ENCODE measurements at regions not wholly inside any gene's neighbourhood (a gene's known extent, or its start where the extent isn't known, plus 50 kb on each side); places are given as distances from the start of the nearest gene placed in this dataset.
"Not testable (repeated sequence)": the region's sequence is repeated elsewhere in the genome, so short reads cannot be mapped to it uniquely, and the experiment has no call there.

GRCh38 chr13:31517599-31517998, 221.7 kb upstream of the RXFP2 start:
- DNase-seq (no peak), ATAC-seq (no peak)

GRCh38 chr13:31518645-31519044, 220.7 kb upstream of the RXFP2 start:
- no peak for DNase-seq

DNA sequence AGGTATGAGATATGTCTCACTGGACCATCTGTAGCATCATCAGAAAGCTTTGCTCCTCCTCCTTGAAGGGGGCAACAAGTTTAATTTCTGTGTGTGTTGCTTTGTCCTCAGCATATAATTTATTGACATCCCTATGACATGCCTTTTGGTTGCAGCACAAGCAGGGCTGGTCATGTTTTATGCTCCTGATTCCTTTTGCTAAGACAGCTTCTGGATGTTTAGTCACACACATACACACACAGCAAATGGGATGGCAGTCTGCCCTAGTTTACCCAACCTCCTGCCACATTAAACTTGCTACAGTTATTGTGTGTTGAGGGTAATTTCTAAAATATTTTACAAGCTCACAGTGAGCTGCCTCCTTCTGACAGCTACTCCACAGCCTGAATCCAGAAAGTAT, 217.9 kb upstream of the RXFP2 start:
- no peak for ATAC-seq
- no peak for DNase-seq

More at GRCh38 chr13:31518645-31519044, 220.7 kb upstream of the RXFP2 start:
- ATAC-seq: no peak

GRCh38 chr13:31522396-31522795, 216.9 kb upstream of the RXFP2 start:
- ATAC-seq (no peak), DNase-seq (no peak)

DNA sequence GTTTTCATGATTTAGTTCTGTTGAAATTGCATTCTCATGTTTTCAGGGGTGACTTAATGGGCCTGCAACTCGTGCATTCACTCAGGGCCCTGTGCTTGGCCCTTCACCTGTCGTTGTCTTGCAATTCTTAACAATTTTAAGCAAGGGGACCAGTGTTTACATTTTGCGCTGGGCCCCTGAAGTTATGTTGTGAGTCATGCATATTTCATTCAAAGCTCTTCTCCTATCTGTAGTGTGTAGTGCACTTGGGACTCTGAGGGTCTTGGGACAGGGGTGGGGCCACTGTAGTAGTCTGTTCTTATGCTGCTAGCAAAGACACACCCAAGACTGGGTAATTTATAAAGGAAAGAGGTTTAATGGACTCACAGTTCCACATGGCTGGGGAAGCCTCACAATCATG, 211.2 kb upstream of the RXFP2 start:
- ATAC-seq (no peak), DNase-seq (no peak)

DNA sequence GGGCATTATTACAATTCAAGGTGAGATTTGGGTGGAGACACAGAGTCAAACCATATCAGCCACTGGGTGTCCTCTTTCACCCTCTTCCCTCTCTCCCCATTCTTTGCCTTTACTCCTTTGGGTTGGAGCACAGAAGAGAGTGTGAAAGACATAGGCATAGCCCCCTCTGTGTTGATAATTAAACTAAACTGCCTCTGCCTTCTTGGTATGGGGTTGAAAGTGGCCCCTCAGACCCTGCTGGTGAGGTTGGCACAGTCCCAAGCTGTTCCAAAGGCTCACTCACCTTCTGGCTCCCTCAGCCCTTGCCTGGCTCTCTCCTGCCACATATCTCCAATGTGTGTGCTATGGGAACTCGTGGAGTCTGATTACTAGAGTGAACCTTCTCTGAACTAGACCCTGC, 210.6 kb upstream of the RXFP2 start:
- ATAC-seq (no peak), DNase-seq (no peak)

DNA sequence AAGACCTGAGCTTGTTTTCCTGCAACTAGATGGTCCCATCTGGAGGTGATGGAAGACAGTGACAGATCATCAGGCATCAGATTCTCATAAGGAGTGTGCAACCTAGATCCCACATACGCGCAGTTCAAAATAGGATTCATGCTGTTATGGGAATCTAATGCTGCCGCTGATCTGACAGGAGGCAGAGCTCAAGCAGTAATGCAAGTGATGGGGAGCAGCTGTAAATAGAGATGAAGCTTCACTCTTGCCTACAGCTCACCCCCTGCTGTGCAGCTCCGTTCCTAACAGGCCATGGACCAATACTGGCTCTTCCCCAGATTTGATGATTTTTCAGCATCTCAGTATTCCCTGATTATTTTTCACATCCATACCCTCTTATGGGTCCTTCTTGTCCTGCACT, 208.4 kb upstream of the RXFP2 start:
- DNase-seq: no peak
- no peak for ATAC-seq

GRCh38 chr13:31537052-31537451, 202.3 kb upstream of the RXFP2 start:
- DNase-seq (no peak), ATAC-seq (no peak)

- no peak for DNase-seq
- no peak for ATAC-seq
Measured at GRCh38 chr13:31538067-31539042, 201.0 kb upstream of the RXFP2 start.

- ATAC-seq: no peak
- DNase-seq: no peak
Measured at GRCh38 chr13:31540281-31540680, 199.0 kb upstream of the RXFP2 start.

- ATAC-seq: no peak
- no peak for DNase-seq
Measured at GRCh38 chr13:31543190-31543589, 196.1 kb upstream of the RXFP2 start.

- DNase-seq: no peak
- no peak for ATAC-seq
Measured at GRCh38 chr13:31545616-31546015, 193.7 kb upstream of the RXFP2 start.

- no peak for ATAC-seq
- no peak for DNase-seq
Measured at GRCh38 chr13:31556376-31556775, 182.9 kb upstream of the RXFP2 start.

- not testable (repeated sequence) for DNase-seq, ATAC-seq
Measured at GRCh38 chr13:31584221-31584620, 155.1 kb upstream of the RXFP2 start.

GRCh38 chr13:31587698-31588266, 151.5 kb upstream of the RXFP2 start:
- DNase-seq (no peak), ATAC-seq (no peak)

DNA sequence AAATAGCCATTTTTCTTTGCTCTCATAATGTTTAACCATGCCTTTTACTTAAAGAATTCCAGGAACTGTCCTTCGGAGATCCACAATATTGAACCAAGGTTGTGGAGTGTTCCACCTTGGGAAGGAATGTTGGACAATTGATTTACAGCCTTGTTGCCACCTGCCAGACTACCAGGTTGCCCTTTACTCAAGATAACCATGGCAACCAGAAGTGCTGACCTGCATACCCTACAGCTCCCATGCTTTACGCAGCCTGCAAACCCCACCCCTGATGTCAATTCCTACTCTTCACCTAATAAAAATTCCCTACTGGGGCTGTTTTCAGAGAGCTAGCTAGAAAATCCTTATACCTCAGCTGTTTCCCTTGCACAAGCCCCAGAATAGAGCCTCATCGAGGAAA, 151.0 kb upstream of the RXFP2 start:
- DNase-seq: no peak

DNA sequence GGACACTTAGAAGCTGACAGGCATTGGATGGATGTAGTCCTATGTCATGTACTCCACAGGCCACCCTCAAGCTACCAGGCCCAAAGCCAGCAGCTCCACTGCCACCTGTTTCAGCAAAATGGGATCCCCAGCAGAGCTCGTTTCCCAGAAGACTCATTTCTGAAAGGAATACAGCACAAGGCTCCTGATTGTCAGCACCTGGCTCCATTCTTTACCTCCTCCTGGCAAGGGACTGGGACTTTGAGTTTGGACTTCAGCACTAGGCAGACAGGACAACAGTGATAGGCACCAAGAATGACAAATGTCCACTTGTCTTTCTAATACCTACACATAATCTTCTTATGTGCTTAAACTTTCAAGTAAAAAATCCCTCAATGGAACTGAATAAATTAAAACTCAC, 150.4 kb upstream of the RXFP2 start:
- DNase-seq: no peak
- ATAC-seq: no peak

More for the DNA sequence above, 151.0 kb upstream of the RXFP2 start:
- ATAC-seq: no peak

GRCh38 chr13:31591642-31592233, 147.6 kb upstream of the RXFP2 start:
- no peak for DNase-seq
- ATAC-seq: no peak

DNA sequence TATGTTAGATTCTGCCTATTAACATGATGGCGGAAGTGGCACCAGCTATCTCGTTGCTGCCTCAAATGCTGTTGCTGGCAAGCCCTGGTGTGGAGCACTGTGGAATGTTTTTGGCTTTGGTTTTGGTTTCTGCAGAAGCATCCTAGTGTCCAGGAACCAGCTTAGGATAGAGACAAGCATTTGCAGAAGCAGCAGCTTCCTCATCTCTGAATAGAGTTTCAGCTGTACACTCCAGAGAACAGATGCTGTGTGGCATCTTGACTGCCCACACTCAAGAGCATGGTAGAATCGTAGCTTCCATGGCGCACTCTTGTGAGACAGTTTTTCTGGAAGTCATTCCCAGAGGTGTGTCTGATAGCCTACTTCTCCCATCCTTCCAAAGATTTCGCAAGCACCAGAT, 145.3 kb upstream of the RXFP2 start:
- ATAC-seq (no peak), DNase-seq (no peak)

DNA sequence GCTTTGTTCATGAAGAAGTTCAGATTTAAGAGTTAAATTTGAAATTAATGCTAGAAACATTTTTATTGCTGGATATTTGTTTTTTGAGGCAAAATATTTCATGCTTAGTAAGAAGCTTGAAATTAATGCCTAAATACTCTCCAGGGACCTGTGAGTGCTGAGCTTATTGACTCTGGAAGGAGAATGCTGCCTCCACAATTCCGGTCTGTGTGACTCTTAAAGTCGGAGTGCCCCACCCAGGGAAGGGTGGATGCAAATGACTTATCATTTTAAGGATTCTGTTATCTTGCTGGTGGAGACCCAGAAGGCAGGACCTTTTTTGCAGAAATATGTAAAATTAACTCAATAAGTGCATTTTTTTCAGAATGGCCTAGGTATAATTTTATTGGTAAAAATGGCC, 143.8 kb upstream of the RXFP2 start:
- ATAC-seq: no peak
- no peak for DNase-seq

GRCh38 chr13:31598990-31599389, 140.3 kb upstream of the RXFP2 start:
- ATAC-seq (no peak), DNase-seq (no peak)

- ATAC-seq: no peak
- DNase-seq: no peak
Measured at GRCh38 chr13:31605076-31605860, 134.1 kb upstream of the RXFP2 start.

Data from stimulated activated naive CD8-positive, alpha-beta T cell treated with anti-CD3 and anti-CD28 coated beads, Interleukin-15, Interleukin-2, amounts not matched to agents 100 U/mL and 50 U/mL, for 24 hours (primary cell).